ENCODE measurements at regions not wholly inside any gene's neighbourhood (a gene's known extent, or its start where the extent isn't known, plus 50 kb on each side); places are given as distances from the start of the nearest gene placed in this dataset.

GRCh38 chr18:66111018-66111417, 360.2 kb downstream of the CDH7 start:
- H3K36me3 ChIP-seq (ENCODE audit: control insufficient read depth, insufficient read depth, low read length), result no peaks in the 10 kb centered on the region
- 92% methylated on average over 13 of the region's 13 CpGs for WGBS, 2 experiments
- H3K27ac ChIP-seq (ENCODE audit: insufficient read depth, low read depth, low read length, poor library complexity, severe bottlenecking), result no peak overlapping the region
- no peak overlapping the region for H3K4me3 ChIP-seq (ENCODE audit: insufficient read depth, low read depth, low read length)
- H3K9me3 ChIP-seq (ENCODE audit: control insufficient read depth, low read length), result no peaks in the 10 kb centered on the region
- H3K4me1 ChIP-seq (ENCODE audit: control insufficient read depth, insufficient read depth, low read length), result peaks cover 5% of the 10 kb centered on the region
- H3K27me3 ChIP-seq (ENCODE audit: control insufficient read depth, insufficient read depth, low read length, poor library complexity, severe bottlenecking), result no peaks in the 10 kb centered on the region

DNA sequence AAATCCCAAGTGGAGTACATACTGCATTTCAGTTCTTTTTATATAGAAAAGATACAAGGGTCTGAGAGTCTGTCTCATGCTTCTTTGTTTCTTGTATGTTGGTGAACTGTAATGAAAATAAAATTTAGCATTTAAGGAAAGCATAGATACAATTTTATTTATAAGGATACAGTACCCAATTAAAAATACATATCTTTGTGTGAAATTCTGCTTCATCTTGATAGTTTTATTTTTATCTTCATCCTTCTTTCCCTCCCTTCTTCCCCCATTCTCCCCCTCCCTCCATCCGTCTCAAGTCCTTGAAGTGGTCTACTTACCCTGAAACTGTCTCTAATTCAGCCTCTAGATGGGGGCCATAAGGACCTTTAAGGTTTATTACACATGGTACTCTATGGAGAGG, 359.8 kb downstream of the CDH7 start:
- 83 to 100% methylated on average over 1 of the region's 1 CpG for WGBS, 2 experiments

GRCh38 chr18:66109981-66110380, 359.2 kb downstream of the CDH7 start:
- no peaks in the 10 kb centered on the region for H3K27me3 ChIP-seq (ENCODE audit: control insufficient read depth, insufficient read depth, low read length, poor library complexity, severe bottlenecking)
- peaks cover 5% of the 10 kb centered on the region for H3K4me1 ChIP-seq (ENCODE audit: control insufficient read depth, insufficient read depth, low read length)
- no peaks in the 10 kb centered on the region for H3K9me3 ChIP-seq (ENCODE audit: control insufficient read depth, low read length)
- H3K27ac ChIP-seq (ENCODE audit: insufficient read depth, low read depth, low read length, poor library complexity, severe bottlenecking), result no peak overlapping the region
- H3K36me3 ChIP-seq (ENCODE audit: control insufficient read depth, insufficient read depth, low read length), result no peaks in the 10 kb centered on the region
- WGBS, 2 experiments, result 80% methylated on average over 1 of the region's 1 CpG; no CpG with 5 or more reads in 1 of the 2 experiments
- H3K4me3 ChIP-seq (ENCODE audit: insufficient read depth, low read depth, low read length), result no peak overlapping the region

More for the DNA sequence above, 359.8 kb downstream of the CDH7 start:
- H3K9me3 ChIP-seq (ENCODE audit: control insufficient read depth, low read length), result no peaks in the 10 kb centered on the region
- no peak overlapping the region for H3K27ac ChIP-seq (ENCODE audit: insufficient read depth, low read depth, low read length, poor library complexity, severe bottlenecking)
- H3K4me1 ChIP-seq (ENCODE audit: control insufficient read depth, insufficient read depth, low read length), result peaks cover 5% of the 10 kb centered on the region
- no peak overlapping the region for H3K4me3 ChIP-seq (ENCODE audit: insufficient read depth, low read depth, low read length)
- H3K36me3 ChIP-seq (ENCODE audit: control insufficient read depth, insufficient read depth, low read length), result no peaks in the 10 kb centered on the region
- no peaks in the 10 kb centered on the region for H3K27me3 ChIP-seq (ENCODE audit: control insufficient read depth, insufficient read depth, low read length, poor library complexity, severe bottlenecking)

DNA sequence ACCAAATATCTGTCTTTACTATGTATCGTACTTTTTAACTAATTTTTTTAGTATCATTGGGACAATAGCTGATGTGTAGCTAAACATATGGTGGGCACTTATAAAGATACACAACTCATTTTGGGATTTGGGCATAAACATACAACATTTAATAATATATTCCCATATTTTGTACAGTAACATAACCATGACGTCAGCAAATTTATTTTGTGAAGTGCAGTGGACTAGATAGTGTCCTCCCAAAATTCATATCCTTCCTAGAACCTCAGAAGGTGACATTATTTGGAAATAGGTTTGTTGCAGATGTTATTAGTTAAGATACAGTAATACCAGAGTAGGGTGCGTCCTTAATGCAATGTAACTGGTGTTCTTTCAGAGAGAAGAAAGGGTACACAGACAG, 356.7 kb downstream of the CDH7 start:
- peaks cover 5% of the 10 kb centered on the region for H3K4me1 ChIP-seq (ENCODE audit: control insufficient read depth, insufficient read depth, low read length)

DNA sequence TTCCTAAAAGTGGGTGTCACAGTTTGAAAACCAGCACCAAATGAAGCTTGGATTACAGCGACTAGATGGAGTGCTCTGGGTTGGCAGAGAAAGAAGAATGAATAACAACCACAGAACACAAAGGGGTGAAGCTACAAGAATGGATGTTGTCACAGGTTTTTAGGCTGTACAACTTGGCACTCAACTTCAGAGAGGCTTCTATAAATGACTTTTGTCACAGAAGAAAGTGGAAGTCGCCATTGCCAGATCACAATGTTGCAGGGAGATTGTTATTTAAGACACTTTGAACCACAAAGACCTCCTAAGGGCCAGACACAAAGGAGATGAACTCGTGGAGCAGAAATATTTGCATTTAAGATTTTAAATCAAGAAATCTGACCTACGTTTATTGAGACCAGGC, 354.2 kb downstream of the CDH7 start:
- WGBS, 2 experiments, result 43 to 54% methylated on average over 2 to 4 of the region's 4 CpGs
- no peak overlapping the region for H3K4me3 ChIP-seq (ENCODE audit: insufficient read depth, low read depth, low read length)
- H3K27ac ChIP-seq (ENCODE audit: insufficient read depth, low read depth, low read length, poor library complexity, severe bottlenecking), result no peak overlapping the region

More for the DNA sequence above, 356.7 kb downstream of the CDH7 start:
- no peaks in the 10 kb centered on the region for H3K27me3 ChIP-seq (ENCODE audit: control insufficient read depth, insufficient read depth, low read length, poor library complexity, severe bottlenecking)
- no peaks in the 10 kb centered on the region for H3K36me3 ChIP-seq (ENCODE audit: control insufficient read depth, insufficient read depth, low read length)
- no peaks in the 10 kb centered on the region for H3K9me3 ChIP-seq (ENCODE audit: control insufficient read depth, low read length)
- H3K27ac ChIP-seq (ENCODE audit: insufficient read depth, low read depth, low read length, poor library complexity, severe bottlenecking), result no peak overlapping the region
- no peak overlapping the region for H3K4me3 ChIP-seq (ENCODE audit: insufficient read depth, low read depth, low read length)
- 79 to 100% methylated on average over 1 to 2 of the region's 3 CpGs for WGBS, 2 experiments

GRCh38 chr18:66103550-66103949, 352.7 kb downstream of the CDH7 start:
- Histone ChIP-seq H3K27me3 (ENCODE audit: control insufficient read depth, insufficient read depth, low read length, poor library complexity, severe bottlenecking) (no peaks in the 10 kb centered on the region), H3K27ac (ENCODE audit: insufficient read depth, low read depth, low read length, poor library complexity, severe bottlenecking) (no peak overlapping the region), H3K4me3 (ENCODE audit: insufficient read depth, low read depth, low read length) (no peak overlapping the region), H3K9me3 (ENCODE audit: control insufficient read depth, low read length) (no peaks in the 10 kb centered on the region), H3K4me1 (ENCODE audit: control insufficient read depth, insufficient read depth, low read length) (no peaks in the 10 kb centered on the region), H3K36me3 (ENCODE audit: control insufficient read depth, insufficient read depth, low read length) (no peaks in the 10 kb centered on the region)
- no CpG with 5 or more reads among the region's 2 CpGs for WGBS, 2 experiments

More for the DNA sequence above, 354.2 kb downstream of the CDH7 start:
- no peaks in the 10 kb centered on the region for H3K36me3 ChIP-seq (ENCODE audit: control insufficient read depth, insufficient read depth, low read length)
- no peaks in the 10 kb centered on the region for H3K9me3 ChIP-seq (ENCODE audit: control insufficient read depth, low read length)
- no peaks in the 10 kb centered on the region for H3K27me3 ChIP-seq (ENCODE audit: control insufficient read depth, insufficient read depth, low read length, poor library complexity, severe bottlenecking)
- H3K4me1 ChIP-seq (ENCODE audit: control insufficient read depth, insufficient read depth, low read length), result no peaks in the 10 kb centered on the region

GRCh38 chr18:66083078-66083477, 332.3 kb downstream of the CDH7 start:
- WGBS, 2 experiments, result 90 to 92% methylated on average over 2 of the region's 2 CpGs
- H3K9me3 ChIP-seq (ENCODE audit: control insufficient read depth, low read length), result no peaks in the 10 kb centered on the region
- no peak overlapping the region for H3K27ac ChIP-seq (ENCODE audit: insufficient read depth, low read depth, low read length, poor library complexity, severe bottlenecking)

GRCh38 chr18:66078925-66079800, 328.4 kb downstream of the CDH7 start:
- 11% methylated on average over 1 of the region's 1 CpG; no CpG with 5 or more reads in 1 of the 2 experiments for WGBS, 2 experiments
- no peaks in the 10 kb centered on the region for H3K9me3 ChIP-seq (ENCODE audit: control insufficient read depth, low read length)
- H3K27me3 ChIP-seq (ENCODE audit: control insufficient read depth, insufficient read depth, low read length, poor library complexity, severe bottlenecking), result no peaks in the 10 kb centered on the region
- H3K27ac ChIP-seq (ENCODE audit: insufficient read depth, low read depth, low read length, poor library complexity, severe bottlenecking), result no peak overlapping the region
- no peaks in the 10 kb centered on the region for H3K36me3 ChIP-seq (ENCODE audit: control insufficient read depth, insufficient read depth, low read length)
- H3K4me1 ChIP-seq (ENCODE audit: control insufficient read depth, insufficient read depth, low read length), result no peaks in the 10 kb centered on the region
- H3K4me3 ChIP-seq (ENCODE audit: insufficient read depth, low read depth, low read length), result no peak overlapping the region

More at GRCh38 chr18:66083078-66083477, 332.3 kb downstream of the CDH7 start:
- H3K4me3 ChIP-seq (ENCODE audit: insufficient read depth, low read depth, low read length), result no peak overlapping the region
- no peaks in the 10 kb centered on the region for H3K4me1 ChIP-seq (ENCODE audit: control insufficient read depth, insufficient read depth, low read length)
- no peaks in the 10 kb centered on the region for H3K36me3 ChIP-seq (ENCODE audit: control insufficient read depth, insufficient read depth, low read length)
- H3K27me3 ChIP-seq (ENCODE audit: control insufficient read depth, insufficient read depth, low read length, poor library complexity, severe bottlenecking), result no peaks in the 10 kb centered on the region

- H3K27ac ChIP-seq (ENCODE audit: insufficient read depth, low read depth, low read length, poor library complexity, severe bottlenecking), result no peak overlapping the region
- WGBS, 2 experiments, result 94 to 96% methylated on average over 3 of the region's 3 CpGs
- peaks cover 2% of the 10 kb centered on the region for H3K9me3 ChIP-seq (ENCODE audit: control insufficient read depth, low read length)
- H3K36me3 ChIP-seq (ENCODE audit: control insufficient read depth, insufficient read depth, low read length), result no peaks in the 10 kb centered on the region
- H3K4me1 ChIP-seq (ENCODE audit: control insufficient read depth, insufficient read depth, low read length), result no peaks in the 10 kb centered on the region
- H3K27me3 ChIP-seq (ENCODE audit: control insufficient read depth, insufficient read depth, low read length, poor library complexity, severe bottlenecking), result no peaks in the 10 kb centered on the region
- H3K4me3 ChIP-seq (ENCODE audit: insufficient read depth, low read depth, low read length), result no peak overlapping the region
Measured at GRCh38 chr18:66077066-66077465, 326.3 kb downstream of the CDH7 start.

GRCh38 chr18:66066191-66066590, 315.4 kb downstream of the CDH7 start:
- WGBS, 2 experiments, result 100% methylated on average over 2 of the region's 2 CpGs; no CpG with 5 or more reads in 1 of the 2 experiments
- Histone ChIP-seq H3K9me3 (ENCODE audit: control insufficient read depth, low read length) (no peaks in the 10 kb centered on the region), H3K4me1 (ENCODE audit: control insufficient read depth, insufficient read depth, low read length) (no peaks in the 10 kb centered on the region), H3K4me3 (ENCODE audit: insufficient read depth, low read depth, low read length) (no peak overlapping the region), H3K27me3 (ENCODE audit: control insufficient read depth, insufficient read depth, low read length, poor library complexity, severe bottlenecking) (no peaks in the 10 kb centered on the region), H3K36me3 (ENCODE audit: control insufficient read depth, insufficient read depth, low read length) (no peaks in the 10 kb centered on the region), H3K27ac (ENCODE audit: insufficient read depth, low read depth, low read length, poor library complexity, severe bottlenecking) (no peak overlapping the region)

Measured in ectodermal cell (in vitro differentiated cells).